Astrocyte of the cerebellum (primary cell): ENCODE measurements at regions not wholly inside any gene's neighbourhood (a gene's known extent, or its start where the extent isn't known, plus 50 kb on each side); places are given as distances from the start of the nearest gene placed in this dataset.

Experiments
- DNase-seq: peaks from one replicate; pipeline ENCODE4 v3.0.0-alpha.2; 2011; ENCODE audit warnings: low read depth
- H3K4me3 ChIP-seq: 2 replicates; pipeline ENCODE4 v1.5.1; 2011; ENCODE audit warnings: mild to moderate bottlenecking, low read depth, low read length, moderate library complexity
- CTCF ChIP-seq: IDR thresholded peaks from 2 replicates; pipeline ENCODE4 v1.5.1; 2012; ENCODE audit warnings: low read length, low read depth, moderate library complexity, mild to moderate bottlenecking; ENCODE audit errors: missing control alignments
- in situ Hi-C: cut with HindIII; loops from 2 replicates; pipeline ENCODE4 v1.10.0; 2017; ENCODE audit warnings: low sequenced_read_pairs

- H3K4me3 ChIP-seq = no peak overlapping the region
- DNase-seq = no peak
- in situ Hi-C loops = no loop called here
- no peak for TF ChIP-seq CTCF
These were observed 827.9 kb downstream of the PCDH7 start for GRCh38 chr4:31548021-31548420.

GRCh38 chr4:31548823-31549222, 828.7 kb downstream of the PCDH7 start:
- TF ChIP-seq CTCF = no peak
- in situ Hi-C loops = no loop called here
- H3K4me3 ChIP-seq = no peak overlapping the region
- peak; percentile 20 for DNase-seq

- in situ Hi-C loops = no loop called here
- TF ChIP-seq CTCF = no peak
- DNase-seq = no peak
These were observed 829.1 kb downstream of the PCDH7 start for GRCh38 chr4:31549256-31549655.

GRCh38 chr4:31557437-31557836, 837.3 kb downstream of the PCDH7 start:
- TF ChIP-seq CTCF = no peak
- in situ Hi-C loops = no loop called here
- DNase-seq = no peak
- H3K4me3 ChIP-seq = no peak overlapping the region

More at GRCh38 chr4:31549256-31549655, 829.1 kb downstream of the PCDH7 start:
- H3K4me3 ChIP-seq = no peak overlapping the region

GRCh38 chr4:31573554-31573953, 853.4 kb downstream of the PCDH7 start:
- in situ Hi-C loops = no loop called here
- DNase-seq = no peak
- no peak overlapping the region for H3K4me3 ChIP-seq
- no peak for TF ChIP-seq CTCF

GRCh38 chr4:31575504-31575903, 855.3 kb downstream of the PCDH7 start:
- H3K4me3 ChIP-seq = no peak overlapping the region
- DNase-seq = no peak
- TF ChIP-seq CTCF = no peak
- in situ Hi-C loops = no loop called here

GRCh38 chr4:31580843-31581242, 860.7 kb downstream of the PCDH7 start:
- no peak overlapping the region for H3K4me3 ChIP-seq
- in situ Hi-C loops = no loop called here
- TF ChIP-seq CTCF = no peak
- DNase-seq = no peak
